ENCODE measurements at regions not wholly inside any gene's neighbourhood (a gene's known extent, or its start where the extent isn't known, plus 50 kb on each side); places are given as distances from the start of the nearest gene placed in this dataset.
A peak's percentile ranks its signal among the peaks of the same experiment; 100 is the strongest.

DNA sequence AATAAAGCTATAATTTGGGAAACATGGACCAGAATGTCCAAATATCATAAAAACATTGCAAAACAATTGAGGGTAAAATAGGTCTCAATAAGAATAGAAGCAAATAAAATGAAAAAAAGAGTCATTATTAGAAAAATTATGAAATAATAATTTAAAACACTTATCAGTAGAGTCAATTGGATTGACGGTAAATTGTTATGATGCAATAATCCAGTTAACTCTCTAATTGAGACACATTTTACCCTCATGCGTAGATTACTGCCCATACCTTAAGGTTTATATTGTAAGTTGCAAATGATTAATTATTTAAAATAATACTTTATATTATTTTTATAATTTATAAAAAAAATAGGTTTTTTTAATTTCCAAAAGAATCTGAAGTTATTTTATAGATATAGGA is 73.4 kb upstream of the POU1F1 start:
- Histone ChIP-seq H3K4me3 (ENCODE audit: low read length in 2 of 2) (no peak overlapping the region), H2AK5ac (ENCODE audit: low read depth, low read length) (no peak overlapping the region), H3K4me2 (ENCODE audit: insufficient read depth, low read length, poor library complexity, severe bottlenecking) (no peak overlapping the region), H2BK120ac (ENCODE audit: low read depth, low read length) (no peak overlapping the region), H2BK5ac (ENCODE audit: low read length) (no peak overlapping the region), H3K4me1 (ENCODE audit: control insufficient read depth in 2 of 2, insufficient read depth in 1 of 2, low read depth in 1 of 2, low read length in 2 of 2) (no peaks in the 10 kb centered on the region), H3K27ac (replicated peaks; ENCODE audit: low read length) (no peak overlapping the region), H3K9ac (ENCODE audit: low read depth, low read length, poor library complexity) (no peak overlapping the region), H2BK12ac (ENCODE audit: low read length) (no peak overlapping the region), H3K4ac (ENCODE audit: low read length) (no peak overlapping the region), H3K9me3 (replicated peaks in 1 of 2; ENCODE audit: control insufficient read depth in 2 of 2, insufficient read depth in 1 of 2, low read depth in 1 of 2, low read length in 2 of 2) (no peaks in the 10 kb centered on the region), H2AFZ (ENCODE audit: low read length) (no peak overlapping the region), H3K27me3 (ENCODE audit: control insufficient read depth in 3 of 3, insufficient read depth in 3 of 3, low read depth in 1 of 3, low read length in 3 of 3) (no peaks in the 10 kb centered on the region), H4K91ac (ENCODE audit: low read depth, low read length, poor library complexity) (no peak overlapping the region), H3K18ac (ENCODE audit: low read length) (no peak overlapping the region), H3K23ac (ENCODE audit: low read depth, low read length, poor library complexity) (no peak overlapping the region), H2BK15ac (ENCODE audit: low read length) (no peak overlapping the region), H3K36me3 (replicated peaks in 1 of 2; ENCODE audit: control insufficient read depth in 2 of 2, insufficient read depth in 2 of 2, low read length in 2 of 2) (no peaks in the 10 kb centered on the region), H4K8ac (ENCODE audit: low read depth, low read length) (no peak overlapping the region), H3K79me1 (ENCODE audit: low read depth, low read length) (no peaks in the 10 kb centered on the region), H3K14ac (ENCODE audit: low read length) (no peak overlapping the region)
- no CpG with 5 or more reads among the region's 2 CpGs for WGBS, 2 donors (ENCODE audit: extremely low coverage in 2 of 2, insufficient read length in 2 of 2, insufficient replicate concordance in 1 of 2)
- no peak for DNase-seq (ENCODE audit: low spot score)

DNA sequence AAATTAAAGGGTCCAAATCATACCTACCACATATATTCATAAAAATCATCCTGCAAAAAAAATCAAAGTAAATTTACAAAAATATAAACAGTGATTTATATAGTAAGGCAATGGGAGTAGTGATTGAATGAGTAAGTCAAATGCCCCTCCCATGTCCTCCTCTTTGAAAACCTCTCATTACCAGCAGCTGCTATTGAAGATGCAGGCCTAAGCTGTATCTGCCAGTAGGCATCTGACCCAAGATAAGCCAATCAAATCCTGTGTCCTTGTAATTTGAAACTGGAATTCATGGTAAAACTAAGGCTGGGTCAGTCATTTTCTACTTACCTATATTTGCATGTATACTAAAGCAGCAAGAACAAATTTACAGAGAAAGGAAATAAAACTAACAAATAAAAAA is 60.4 kb upstream of the POU1F1 start:
- Histone ChIP-seq H3K9me3 (replicated peaks in 1 of 2; ENCODE audit: control insufficient read depth in 2 of 2, insufficient read depth in 1 of 2, low read depth in 1 of 2, low read length in 2 of 2) (no peaks in the 10 kb centered on the region), H2BK15ac (ENCODE audit: low read length) (no peak overlapping the region), H3K36me3 (replicated peaks in 1 of 2; ENCODE audit: control insufficient read depth in 2 of 2, insufficient read depth in 2 of 2, low read length in 2 of 2) (no peaks in the 10 kb centered on the region), H4K8ac (ENCODE audit: low read depth, low read length) (no peak overlapping the region), H4K91ac (ENCODE audit: low read depth, low read length, poor library complexity) (no peak overlapping the region), H3K4ac (ENCODE audit: low read length) (no peak overlapping the region), H3K4me3 (ENCODE audit: low read length in 2 of 2) (no peak overlapping the region), H3K27ac (replicated peaks; ENCODE audit: low read length) (no peak overlapping the region), H3K79me1 (ENCODE audit: low read depth, low read length) (no peaks in the 10 kb centered on the region), H3K18ac (ENCODE audit: low read length) (no peak overlapping the region), H3K4me1 (ENCODE audit: control insufficient read depth in 2 of 2, insufficient read depth in 1 of 2, low read depth in 1 of 2, low read length in 2 of 2) (no peaks in the 10 kb centered on the region), H3K23ac (ENCODE audit: low read depth, low read length, poor library complexity) (no peak overlapping the region), H3K14ac (ENCODE audit: low read length) (no peak overlapping the region), H2AFZ (ENCODE audit: low read length) (no peak overlapping the region), H3K27me3 (ENCODE audit: control insufficient read depth in 3 of 3, insufficient read depth in 3 of 3, low read depth in 1 of 3, low read length in 3 of 3) (no peaks in the 10 kb centered on the region), H2AK5ac (ENCODE audit: low read depth, low read length) (no peak overlapping the region), H2BK12ac (ENCODE audit: low read length) (no peak overlapping the region), H3K4me2 (ENCODE audit: insufficient read depth, low read length, poor library complexity, severe bottlenecking) (no peak overlapping the region), H2BK120ac (ENCODE audit: low read depth, low read length) (no peak overlapping the region), H2BK5ac (ENCODE audit: low read length) (no peak overlapping the region), H3K9ac (ENCODE audit: low read depth, low read length, poor library complexity) (no peak overlapping the region)
- no peak for DNase-seq (ENCODE audit: low spot score)

DNA sequence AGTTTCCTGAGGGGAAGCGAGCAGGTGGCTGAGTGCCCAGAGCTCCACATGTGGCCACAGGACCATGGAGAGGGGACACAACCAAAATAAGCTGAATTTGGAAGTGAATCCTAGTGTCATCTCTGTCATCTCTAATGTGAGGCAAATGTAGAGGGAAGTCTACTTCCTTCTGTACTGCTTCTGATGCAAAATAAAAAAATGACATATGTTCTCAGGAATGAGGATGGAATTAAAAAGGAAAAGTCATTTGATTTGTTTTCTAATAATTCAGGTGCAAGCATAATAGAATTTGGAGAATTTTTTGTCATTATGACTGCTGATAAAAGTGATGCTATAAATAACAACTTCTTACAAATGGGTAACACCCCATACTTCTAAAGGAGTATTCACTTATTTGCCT is 59.5 kb upstream of the POU1F1 start:
- Histone ChIP-seq H3K18ac (ENCODE audit: low read length) (no peak overlapping the region), H4K91ac (ENCODE audit: low read depth, low read length, poor library complexity) (no peak overlapping the region), H2BK5ac (ENCODE audit: low read length) (no peak overlapping the region), H3K27me3 (ENCODE audit: control insufficient read depth in 3 of 3, insufficient read depth in 3 of 3, low read depth in 1 of 3, low read length in 3 of 3) (no peaks in the 10 kb centered on the region), H2BK120ac (ENCODE audit: low read depth, low read length) (no peak overlapping the region), H3K4me2 (ENCODE audit: insufficient read depth, low read length, poor library complexity, severe bottlenecking) (no peak overlapping the region), H3K9ac (ENCODE audit: low read depth, low read length, poor library complexity) (no peak overlapping the region), H4K8ac (ENCODE audit: low read depth, low read length) (no peak overlapping the region), H3K4me1 (ENCODE audit: control insufficient read depth in 2 of 2, insufficient read depth in 1 of 2, low read depth in 1 of 2, low read length in 2 of 2) (no peaks in the 10 kb centered on the region), H3K4me3 (ENCODE audit: low read length in 2 of 2) (no peak overlapping the region), H2BK12ac (ENCODE audit: low read length) (no peak overlapping the region), H2AFZ (ENCODE audit: low read length) (no peak overlapping the region), H3K79me1 (ENCODE audit: low read depth, low read length) (no peaks in the 10 kb centered on the region), H3K23ac (ENCODE audit: low read depth, low read length, poor library complexity) (no peak overlapping the region), H2AK5ac (ENCODE audit: low read depth, low read length) (no peak overlapping the region), H2BK15ac (ENCODE audit: low read length) (no peak overlapping the region), H3K9me3 (replicated peaks in 1 of 2; ENCODE audit: control insufficient read depth in 2 of 2, insufficient read depth in 1 of 2, low read depth in 1 of 2, low read length in 2 of 2) (no peaks in the 10 kb centered on the region), H3K14ac (ENCODE audit: low read length) (no peak overlapping the region), H3K27ac (replicated peaks; ENCODE audit: low read length) (no peak overlapping the region), H3K36me3 (replicated peaks in 1 of 2; ENCODE audit: control insufficient read depth in 2 of 2, insufficient read depth in 2 of 2, low read length in 2 of 2) (no peaks in the 10 kb centered on the region), H3K4ac (ENCODE audit: low read length) (no peak overlapping the region)
- WGBS, 2 donors (ENCODE audit: extremely low coverage in 2 of 2, insufficient read length in 2 of 2, insufficient replicate concordance in 1 of 2) = no CpG with 5 or more reads among the region's 1 CpG
- no peak for DNase-seq (ENCODE audit: low spot score)

DNA sequence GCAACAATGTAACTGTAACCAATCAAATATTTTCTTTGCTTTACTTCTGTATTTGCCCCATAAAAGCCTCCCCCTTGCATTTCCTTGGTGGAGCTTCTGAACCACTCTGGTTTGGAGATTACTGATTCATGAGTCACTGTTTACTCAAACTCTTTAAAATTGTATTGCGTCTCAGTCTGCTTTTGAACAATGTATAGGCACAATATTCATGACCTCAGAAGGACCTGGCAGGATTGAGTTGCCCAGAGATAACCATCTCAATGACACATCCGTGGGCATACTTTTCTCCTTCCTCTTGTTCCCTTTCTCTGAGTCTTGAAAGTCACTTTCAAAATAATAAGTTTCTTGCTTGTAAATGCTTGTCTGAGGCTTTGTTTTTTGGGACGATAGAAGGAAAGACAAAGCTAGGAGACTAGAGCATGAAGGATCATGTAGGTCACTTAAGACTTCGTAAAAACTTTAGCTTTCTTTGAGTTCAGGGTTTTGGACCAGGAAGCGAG is 57.1 kb upstream of the POU1F1 start:
- Histone ChIP-seq H3K23ac (ENCODE audit: low read depth, low read length, poor library complexity) (no peak overlapping the region), H4K8ac (ENCODE audit: low read depth, low read length) (no peak overlapping the region), H2AK5ac (ENCODE audit: low read depth, low read length) (no peak overlapping the region), H3K27ac (replicated peaks; ENCODE audit: low read length) (no peak overlapping the region), H3K4me2 (ENCODE audit: insufficient read depth, low read length, poor library complexity, severe bottlenecking) (no peak overlapping the region), H3K4me3 (ENCODE audit: low read length in 2 of 2) (no peak overlapping the region), H3K79me1 (ENCODE audit: low read depth, low read length) (no peaks in the 10 kb centered on the region), H2AFZ (ENCODE audit: low read length) (peak overlapping the region; percentile 9), H3K9ac (ENCODE audit: low read depth, low read length, poor library complexity) (no peak overlapping the region), H3K27me3 (ENCODE audit: control insufficient read depth in 3 of 3, insufficient read depth in 3 of 3, low read depth in 1 of 3, low read length in 3 of 3) (no peaks in the 10 kb centered on the region), H3K14ac (ENCODE audit: low read length) (no peak overlapping the region), H3K18ac (ENCODE audit: low read length) (no peak overlapping the region), H2BK120ac (ENCODE audit: low read depth, low read length) (no peak overlapping the region), H3K4ac (ENCODE audit: low read length) (no peak overlapping the region), H4K91ac (ENCODE audit: low read depth, low read length, poor library complexity) (no peak overlapping the region), H2BK12ac (ENCODE audit: low read length) (no peak overlapping the region), H2BK15ac (ENCODE audit: low read length) (no peak overlapping the region), H3K9me3 (replicated peaks in 1 of 2; ENCODE audit: control insufficient read depth in 2 of 2, insufficient read depth in 1 of 2, low read depth in 1 of 2, low read length in 2 of 2) (no peaks in the 10 kb centered on the region), H3K4me1 (ENCODE audit: control insufficient read depth in 2 of 2, insufficient read depth in 1 of 2, low read depth in 1 of 2, low read length in 2 of 2) (no peaks in the 10 kb centered on the region), H2BK5ac (ENCODE audit: low read length) (no peak overlapping the region), H3K36me3 (replicated peaks in 1 of 2; ENCODE audit: control insufficient read depth in 2 of 2, insufficient read depth in 2 of 2, low read length in 2 of 2) (no peaks in the 10 kb centered on the region)
- no peak for DNase-seq (ENCODE audit: low spot score)
- WGBS, 2 donors (ENCODE audit: extremely low coverage in 2 of 2, insufficient read length in 2 of 2, insufficient replicate concordance in 1 of 2) = no CpG with 5 or more reads among the region's 5 CpGs
